ENCODE measurements at regions not wholly inside any gene's neighbourhood (a gene's known extent, or its start where the extent isn't known, plus 50 kb on each side); places are given as distances from the start of the nearest gene placed in this dataset.
A peak's percentile ranks its signal among the peaks of the same experiment; 100 is the strongest.

DNA sequence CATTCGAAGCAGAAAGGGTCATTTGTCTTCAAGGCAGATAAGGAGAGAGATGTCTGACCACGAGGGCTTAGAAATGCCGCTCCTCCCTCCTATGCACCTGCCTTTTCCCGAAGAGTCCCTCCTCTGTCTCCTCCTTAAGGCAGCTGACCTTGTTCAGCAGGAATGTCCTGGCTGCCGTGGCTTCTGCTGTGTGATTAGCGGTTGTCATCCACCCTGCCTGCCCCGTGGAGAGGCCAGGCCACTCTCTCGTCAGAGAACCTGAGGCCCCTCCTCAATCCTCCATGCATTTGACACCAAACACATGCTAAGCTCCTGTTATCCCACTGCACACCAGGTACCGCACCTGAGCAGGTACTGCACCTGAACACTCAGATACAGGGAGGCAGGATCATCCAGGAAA, 834.6 kb downstream of the TBC1D22A start:
- H3K27ac ChIP-seq, result no peak overlapping the region
- H3K9me3 ChIP-seq, result no peaks in the 10 kb centered on the region
- peaks cover 0 to 38% (median 0%) of the 10 kb centered on the region in 3 donors for H3K27me3 ChIP-seq
- no peak overlapping the region for H3K4me3 ChIP-seq
- H3K36me3 ChIP-seq, result no peaks in the 10 kb centered on the region
- no peak for DNase-seq
- intact Hi-C loops (cut with DNase I; ENCODE audit: low total_unique reads), result loop anchor here (10.0 kb wide), 1 partner anchor 1982 kb away; no protein-coding TSS in a partner anchor
- TF ChIP-seq POLR2AphosphoS5 (IDR thresholded peaks at IDR 0.05) (no peak), EP300 (IDR thresholded peaks at IDR 0.05) (no peak)
- H3K4me1 ChIP-seq, result no peaks in the 10 kb centered on the region
- WGBS, 5 donors, result 17 to 49% (median 42%) methylated on average over 9 of the region's 9 CpGs

- Histone ChIP-seq H3K4me1 (no peaks in the 10 kb centered on the region), H3K4me3 (no peak overlapping the region), H3K27ac (no peak overlapping the region), H3K27me3 (peaks cover 0 to 30% (median 0%) of the 10 kb centered on the region in 3 donors), H3K36me3 (no peaks in the 10 kb centered on the region), H3K9me3 (no peaks in the 10 kb centered on the region)
- 81 to 89% (median 87%) methylated on average over 8 to 9 of the region's 9 CpGs for WGBS, 5 donors
- no peak for DNase-seq
- intact Hi-C loops (cut with DNase I; ENCODE audit: low total_unique reads), result loop anchor here (10.0 kb wide), 1 partner anchor 1981 kb away; no protein-coding TSS in a partner anchor
- no peak for TF ChIP-seq POLR2A (IDR thresholded peaks at IDR 0.05)
- TF ChIP-seq EP300 (IDR thresholded peaks at IDR 0.05), result no peak
- TF ChIP-seq CTCF (IDR thresholded peaks at IDR 0.05), result no peak
- TF ChIP-seq POLR2AphosphoS5 (IDR thresholded peaks at IDR 0.05), result no peak
These were observed 833.8 kb downstream of the TBC1D22A start for GRCh38 chr22:47596176-47596690.

DNA sequence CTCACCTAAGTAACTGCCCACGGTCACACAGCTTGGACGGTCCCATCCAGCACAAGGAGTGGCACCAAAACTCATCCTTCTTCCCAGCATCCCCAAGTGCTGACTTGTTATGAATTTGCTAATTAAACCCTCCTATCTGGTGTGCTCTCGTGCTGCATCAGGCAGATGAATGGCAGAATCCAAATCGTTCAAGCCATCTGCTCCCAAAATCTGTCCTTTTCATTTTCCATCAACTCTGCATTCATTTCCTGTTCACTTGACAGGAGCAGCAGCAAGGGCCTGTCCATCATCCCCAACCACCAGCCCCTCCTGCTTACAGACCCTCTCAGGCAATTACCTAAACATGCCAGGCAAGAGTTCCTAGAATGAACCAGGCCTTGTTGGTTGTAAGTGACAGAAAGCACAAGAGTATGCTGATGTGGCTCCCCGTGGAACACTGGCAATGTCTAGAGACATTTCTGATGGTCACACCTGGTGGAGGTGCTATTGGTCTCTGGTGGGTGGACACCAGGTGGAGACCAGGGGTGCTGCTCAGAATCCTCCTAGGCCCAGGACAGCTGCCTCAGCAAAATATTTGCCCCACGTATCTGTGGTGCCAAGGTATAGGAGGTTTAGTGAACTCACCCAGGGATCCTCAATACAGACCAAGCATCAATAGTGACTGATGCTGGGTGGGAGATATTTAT, 832.5 kb downstream of the TBC1D22A start:
- no peaks in the 10 kb centered on the region for H3K36me3 ChIP-seq
- no peaks in the 10 kb centered on the region for H3K4me1 ChIP-seq
- no peak overlapping the region for H3K27ac ChIP-seq
- intact Hi-C loops (cut with DNase I; ENCODE audit: low total_unique reads), result loop anchor here (10.0 kb wide), 1 partner anchor 1980 kb away; no protein-coding TSS in a partner anchor
- no peak overlapping the region for H3K4me3 ChIP-seq
- TF ChIP-seq CTCF (IDR thresholded peaks at IDR 0.05) (no peak), POLR2A (IDR thresholded peaks at IDR 0.05) (no peak), POLR2AphosphoS5 (IDR thresholded peaks at IDR 0.05) (no peak), EP300 (IDR thresholded peaks at IDR 0.05) (no peak)
- H3K9me3 ChIP-seq, result no peaks in the 10 kb centered on the region
- WGBS, 5 donors, result 84 to 95% (median 89%) methylated on average over 6 of the region's 6 CpGs
- H3K27me3 ChIP-seq, result peaks cover 0 to 17% (median 0%) of the 10 kb centered on the region in 3 donors
- DNase-seq, result peak in 1 of 2 donors; percentile 1

DNA sequence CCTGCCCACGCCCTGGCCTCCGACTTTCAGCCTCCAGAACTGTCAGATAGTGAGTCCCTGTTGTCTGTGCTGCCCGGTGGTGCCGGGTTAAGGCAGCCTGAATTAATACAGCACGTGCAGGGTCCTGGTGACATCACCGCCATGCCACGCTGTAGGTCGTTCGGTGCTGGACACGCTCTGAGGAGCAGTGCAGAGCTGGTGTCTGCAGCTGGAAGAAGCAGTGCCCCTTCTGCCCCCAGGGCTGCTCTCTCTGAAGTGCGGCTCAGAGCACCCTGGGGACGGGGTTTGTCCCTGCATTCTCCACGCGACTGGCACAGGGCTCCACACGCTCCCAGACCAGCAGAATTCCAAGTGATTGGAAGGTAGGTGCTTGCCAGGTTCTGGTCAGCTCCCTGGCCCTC, 831.5 kb downstream of the TBC1D22A start:
- WGBS, 5 donors, result 83 to 89% (median 86%) methylated on average over 11 to 15 of the region's 15 CpGs
- H3K9me3 ChIP-seq, result no peaks in the 10 kb centered on the region
- no peak overlapping the region for H3K27ac ChIP-seq
- no peaks in the 10 kb centered on the region for H3K4me1 ChIP-seq
- H3K27me3 ChIP-seq, result peaks cover 0 to 18% (median 0%) of the 10 kb centered on the region in 3 donors
- no peaks in the 10 kb centered on the region for H3K36me3 ChIP-seq
- H3K4me3 ChIP-seq, result no peak overlapping the region
- intact Hi-C loops (cut with DNase I; ENCODE audit: low total_unique reads), result loop anchor here (10.0 kb wide), 1 partner anchor 1979 kb away; no protein-coding TSS in a partner anchor
- DNase-seq, result peak in 1 of 2 donors; percentile 20
- TF ChIP-seq CTCF (IDR thresholded peaks at IDR 0.05) (no peak), EP300 (IDR thresholded peaks at IDR 0.05) (no peak), POLR2AphosphoS5 (IDR thresholded peaks at IDR 0.05) (no peak), POLR2A (IDR thresholded peaks at IDR 0.05) (no peak)
